GM23338 (cell line): ENCODE measurements at regions not wholly inside any gene's neighbourhood (a gene's known extent, or its start where the extent isn't known, plus 50 kb on each side); places are given as distances from the start of the nearest gene placed in this dataset.
A peak's percentile ranks its signal among the peaks of the same experiment; 100 is the strongest.

Experiments
- ATAC-seq: fragments of 200-7000 bp; cut with Tn5 transposase; 3 replicates; pipeline ENCODE4 v1.9.1; 2020
- DNase-seq: peaks from one replicate; pipeline ENCODE4 v3.0.0-alpha.2; 2015; ENCODE audit warnings: low spot score
- H2AFZ ChIP-seq: fragments of 200-600 bp; sonication (generic); 2 replicates; pipeline ENCODE4 v1.8.0; 2016; ENCODE audit warnings: antibody characterized with exemption, mild to moderate bottlenecking, moderate library complexity
- H3F3A ChIP-seq: fragments of 200-600 bp; sonication (generic); replicated peaks from 2 replicates; pipeline ENCODE4 v1.8.0; 2017; ENCODE audit warnings: antibody characterized with exemption, mixed run types, low read depth
- H3K27ac ChIP-seq: fragments of 200-600 bp; sonication (generic); 2 replicates; pipeline ENCODE4 v1.6.1; 2016; ENCODE audit warnings: low read depth
- H3K27me3 ChIP-seq: fragments of 200-600 bp; sonication (generic); 2 replicates; pipeline ENCODE4 v1.8.0; 2016; ENCODE audit warnings: mild to moderate bottlenecking, mixed run types, moderate library complexity; ENCODE audit not compliant: insufficient read depth
- H3K36me3 ChIP-seq: fragments of 200-600 bp; sonication (generic); 2 replicates; pipeline ENCODE4 v1.8.0; 2016; ENCODE audit warnings: mild to moderate bottlenecking; ENCODE audit not compliant: insufficient read depth
- H3K4me1 ChIP-seq: fragments of 200-600 bp; sonication (generic); 2 replicates; pipeline ENCODE4 v1.8.0; 2016; ENCODE audit warnings: mild to moderate bottlenecking, moderate library complexity; ENCODE audit not compliant: insufficient read depth
- H3K4me2 ChIP-seq: fragments of 200-600 bp; sonication (generic); 2 replicates; pipeline ENCODE4 v1.7.1; 2017; ENCODE audit warnings: mixed run types
- H3K4me3 ChIP-seq: fragments of 200-600 bp; sonication (generic); 2 replicates; pipeline ENCODE4 v1.6.1; 2016; ENCODE audit warnings: mixed run types
- H3K79me2 ChIP-seq: fragments of 200-600 bp; sonication (generic); replicated peaks from 2 replicates; pipeline ENCODE4 v1.8.0; 2017; ENCODE audit warnings: mild to moderate bottlenecking; ENCODE audit not compliant: insufficient read depth
- H3K9me2 ChIP-seq: fragments of 200-600 bp; sonication (generic); 2 replicates; pipeline ENCODE4 v1.8.0; 2017; ENCODE audit not compliant: insufficient read depth
- H4K20me1 ChIP-seq: fragments of 200-600 bp; sonication (generic); replicated peaks from 2 replicates; pipeline ENCODE4 v1.8.0; 2017; ENCODE audit warnings: mild to moderate bottlenecking; ENCODE audit not compliant: insufficient read depth
- H3K27ac Mint-ChIP-seq: 2 replicates; pipeline ENCODE4 v1.8.0; 2020; ENCODE audit warnings: inconsistent platforms, mild to moderate bottlenecking, moderate library complexity, mixed read lengths
- H3K27me3 Mint-ChIP-seq: 3 replicates; pipeline ENCODE4 v1.8.0; 2022; ENCODE audit warnings: low read depth, mild to moderate bottlenecking, moderate library complexity, mixed read lengths, inconsistent platforms; ENCODE audit not compliant: insufficient read depth, poor library complexity
- H3K36me3 Mint-ChIP-seq: 3 replicates; pipeline ENCODE4 v1.8.0; 2021; ENCODE audit warnings: low read depth, mild to moderate bottlenecking, inconsistent platforms, moderate library complexity, mixed read lengths
- H3K4me1 Mint-ChIP-seq: 3 replicates; pipeline ENCODE4 v1.8.0; 2020; ENCODE audit warnings: mild to moderate bottlenecking, inconsistent platforms, mixed read lengths
- H3K4me3 Mint-ChIP-seq: 3 replicates; pipeline ENCODE4 v1.8.0; 2021; ENCODE audit warnings: moderate library complexity, mild to moderate bottlenecking, inconsistent platforms, mixed read lengths
- H3K9me3 Mint-ChIP-seq: 3 replicates; pipeline ENCODE4 v1.8.0; 2020; ENCODE audit warnings: moderate library complexity, mild to moderate bottlenecking, inconsistent platforms, mixed read lengths
- CREB1 ChIP-seq: fragments of 250-450 bp; sonication (Bioruptor Pico); IDR thresholded peaks from 2 replicates; pipeline ENCODE4 v1.5.0; 2020; ENCODE audit warnings: low read depth, mild to moderate bottlenecking, moderate library complexity
- EZH2 ChIP-seq: fragments of 200-600 bp; sonication (generic); IDR thresholded peaks from one replicate; pipeline ENCODE4 v1.8.0; 2017; ENCODE audit warnings: antibody characterized with exemption, mild to moderate bottlenecking, low read depth; ENCODE audit not compliant: unreplicated experiment
- EZH2phosphoT487 ChIP-seq: fragments of 200-600 bp; sonication (generic); IDR thresholded peaks from one replicate; pipeline ENCODE4 v1.8.1; 2018; ENCODE audit warnings: antibody characterized with exemption; ENCODE audit not compliant: unreplicated experiment
- JUNB ChIP-seq: IDR thresholded peaks from one replicate; pipeline ENCODE4 v1.6.1; 2016; ENCODE audit warnings: antibody characterized with exemption; ENCODE audit not compliant: unreplicated experiment
- REST ChIP-seq: IDR thresholded peaks from one replicate; pipeline ENCODE4 v1.6.1; 2018; ENCODE audit warnings: antibody characterized with exemption; ENCODE audit not compliant: unreplicated experiment
- ZNF331 ChIP-seq: fragments of 250-450 bp; sonication (Bioruptor Pico); IDR thresholded peaks from 2 replicates; pipeline ENCODE4 v1.5.0; 2020; ENCODE audit warnings: low read depth, mild to moderate bottlenecking, moderate library complexity
- TF ChIP-seq, protein P1 (sequence below): IDR thresholded peaks from 2 replicates; pipeline ENCODE4 v1.6.1; 2016; ENCODE audit warnings: antibody characterized with exemption
- TF ChIP-seq, protein P2 (sequence below): fragments of 250-450 bp; sonication (Bioruptor Pico); IDR thresholded peaks from 2 replicates; pipeline ENCODE4 v1.5.0; 2020; ENCODE audit warnings: mild to moderate bottlenecking, moderate library complexity
- TF ChIP-seq, protein P3 (sequence below), 2 experiments: fragments of 200-600 bp in 1 of 2; sonication (generic) in 1 of 2; conservative IDR thresholded peaks; 2 replicates each; pipeline versions ENCODE4 v1.5.1 to v1.6.1; 2016 to 2017; ENCODE audit warnings: antibody characterized with exemption in 2 of 2, low read depth in 2 of 2, mild to moderate bottlenecking in 2 of 2, moderate library complexity in 1 of 2

- H3K27me3 ChIP-seq, result no peaks in the 10 kb centered on the region
- no peaks in the 10 kb centered on the region for H3K4me1 Mint-ChIP-seq
Observed at GRCh38 chr7:57305192-57305748, 144.7 kb upstream of the ZNF716 start.

More at GRCh38 chr7:57305192-57305748, 144.7 kb upstream of the ZNF716 start:
- DNase-seq (peak; percentile 0), ATAC-seq (no peak)
- Histone ChIP-seq H3K4me1 (no peaks in the 10 kb centered on the region), H4K20me1 (no peaks in the 10 kb centered on the region), H3K9me2 (no peaks in the 10 kb centered on the region), H3K36me3 (no peaks in the 10 kb centered on the region; the same call in 1 of the 2 replicates), H3K4me2 (no peak overlapping the region), H3K27ac (no peak overlapping the region), H3K79me2 (no peaks in the 10 kb centered on the region), H3K4me3 (no peak overlapping the region), H3F3A (no peaks in the 10 kb centered on the region), H2AFZ (no peak overlapping the region)
- no peak for TF ChIP-seq ZNF331
- TF ChIP-seq CREB1 (CRISPR knock-in tag), result no peak
- TF ChIP-seq REST, result no peak
- TF ChIP-seq EZH2, result no peak
- TF ChIP-seq, protein P1, sequence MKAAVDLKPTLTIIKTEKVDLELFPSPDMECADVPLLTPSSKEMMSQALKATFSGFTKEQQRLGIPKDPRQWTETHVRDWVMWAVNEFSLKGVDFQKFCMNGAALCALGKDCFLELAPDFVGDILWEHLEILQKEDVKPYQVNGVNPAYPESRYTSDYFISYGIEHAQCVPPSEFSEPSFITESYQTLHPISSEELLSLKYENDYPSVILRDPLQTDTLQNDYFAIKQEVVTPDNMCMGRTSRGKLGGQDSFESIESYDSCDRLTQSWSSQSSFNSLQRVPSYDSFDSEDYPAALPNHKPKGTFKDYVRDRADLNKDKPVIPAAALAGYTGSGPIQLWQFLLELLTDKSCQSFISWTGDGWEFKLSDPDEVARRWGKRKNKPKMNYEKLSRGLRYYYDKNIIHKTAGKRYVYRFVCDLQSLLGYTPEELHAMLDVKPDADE, result no peak
- no peak for TF ChIP-seq EZH2phosphoT487
- TF ChIP-seq, protein P2, sequence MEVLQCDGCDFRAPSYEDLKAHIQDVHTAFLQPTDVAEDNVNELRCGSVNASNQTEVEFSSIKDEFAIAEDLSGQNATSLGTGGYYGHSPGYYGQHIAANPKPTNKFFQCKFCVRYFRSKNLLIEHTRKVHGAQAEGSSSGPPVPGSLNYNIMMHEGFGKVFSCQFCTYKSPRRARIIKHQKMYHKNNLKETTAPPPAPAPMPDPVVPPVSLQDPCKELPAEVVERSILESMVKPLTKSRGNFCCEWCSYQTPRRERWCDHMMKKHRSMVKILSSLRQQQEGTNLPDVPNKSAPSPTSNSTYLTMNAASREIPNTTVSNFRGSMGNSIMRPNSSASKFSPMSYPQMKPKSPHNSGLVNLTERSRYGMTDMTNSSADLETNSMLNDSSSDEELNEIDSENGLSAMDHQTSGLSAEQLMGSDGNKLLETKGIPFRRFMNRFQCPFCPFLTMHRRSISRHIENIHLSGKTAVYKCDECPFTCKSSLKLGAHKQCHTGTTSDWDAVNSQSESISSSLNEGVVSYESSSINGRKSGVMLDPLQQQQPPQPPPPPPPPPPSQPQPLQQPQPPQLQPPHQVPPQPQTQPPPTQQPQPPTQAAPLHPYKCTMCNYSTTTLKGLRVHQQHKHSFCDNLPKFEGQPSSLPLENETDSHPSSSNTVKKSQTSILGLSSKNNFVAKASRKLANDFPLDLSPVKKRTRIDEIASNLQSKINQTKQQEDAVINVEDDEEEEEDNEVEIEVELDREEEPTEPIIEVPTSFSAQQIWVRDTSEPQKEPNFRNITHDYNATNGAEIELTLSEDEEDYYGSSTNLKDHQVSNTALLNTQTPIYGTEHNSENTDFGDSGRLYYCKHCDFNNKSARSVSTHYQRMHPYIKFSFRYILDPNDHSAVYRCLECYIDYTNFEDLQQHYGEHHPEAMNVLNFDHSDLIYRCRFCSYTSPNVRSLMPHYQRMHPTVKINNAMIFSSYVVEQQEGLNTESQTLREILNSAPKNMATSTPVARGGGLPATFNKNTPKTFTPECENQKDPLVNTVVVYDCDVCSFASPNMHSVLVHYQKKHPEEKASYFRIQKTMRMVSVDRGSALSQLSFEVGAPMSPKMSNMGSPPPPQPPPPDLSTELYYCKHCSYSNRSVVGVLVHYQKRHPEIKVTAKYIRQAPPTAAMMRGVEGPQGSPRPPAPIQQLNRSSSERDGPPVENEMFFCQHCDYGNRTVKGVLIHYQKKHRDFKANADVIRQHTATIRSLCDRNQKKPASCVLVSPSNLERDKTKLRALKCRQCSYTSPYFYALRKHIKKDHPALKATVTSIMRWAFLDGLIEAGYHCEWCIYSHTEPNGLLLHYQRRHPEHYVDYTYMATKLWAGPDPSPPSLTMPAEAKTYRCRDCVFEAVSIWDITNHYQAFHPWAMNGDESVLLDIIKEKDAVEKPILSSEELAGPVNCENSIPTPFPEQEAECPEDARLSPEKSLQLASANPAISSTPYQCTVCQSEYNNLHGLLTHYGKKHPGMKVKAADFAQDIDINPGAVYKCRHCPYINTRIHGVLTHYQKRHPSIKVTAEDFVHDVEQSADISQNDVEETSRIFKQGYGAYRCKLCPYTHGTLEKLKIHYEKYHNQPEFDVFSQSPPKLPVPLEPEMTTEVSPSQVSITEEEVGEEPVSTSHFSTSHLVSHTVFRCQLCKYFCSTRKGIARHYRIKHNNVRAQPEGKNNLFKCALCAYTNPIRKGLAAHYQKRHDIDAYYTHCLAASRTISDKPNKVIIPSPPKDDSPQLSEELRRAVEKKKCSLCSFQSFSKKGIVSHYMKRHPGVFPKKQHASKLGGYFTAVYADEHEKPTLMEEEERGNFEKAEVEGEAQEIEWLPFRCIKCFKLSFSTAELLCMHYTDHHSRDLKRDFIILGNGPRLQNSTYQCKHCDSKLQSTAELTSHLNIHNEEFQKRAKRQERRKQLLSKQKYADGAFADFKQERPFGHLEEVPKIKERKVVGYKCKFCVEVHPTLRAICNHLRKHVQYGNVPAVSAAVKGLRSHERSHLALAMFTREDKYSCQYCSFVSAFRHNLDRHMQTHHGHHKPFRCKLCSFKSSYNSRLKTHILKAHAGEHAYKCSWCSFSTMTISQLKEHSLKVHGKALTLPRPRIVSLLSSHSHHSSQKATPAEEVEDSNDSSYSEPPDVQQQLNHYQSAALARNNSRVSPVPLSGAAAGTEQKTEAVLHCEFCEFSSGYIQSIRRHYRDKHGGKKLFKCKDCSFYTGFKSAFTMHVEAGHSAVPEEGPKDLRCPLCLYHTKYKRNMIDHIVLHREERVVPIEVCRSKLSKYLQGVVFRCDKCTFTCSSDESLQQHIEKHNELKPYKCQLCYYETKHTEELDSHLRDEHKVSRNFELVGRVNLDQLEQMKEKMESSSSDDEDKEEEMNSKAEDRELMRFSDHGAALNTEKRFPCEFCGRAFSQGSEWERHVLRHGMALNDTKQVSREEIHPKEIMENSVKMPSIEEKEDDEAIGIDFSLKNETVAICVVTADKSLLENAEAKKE (CRISPR knock-in tag), result no peak
- no peak for TF ChIP-seq JUNB
- TF ChIP-seq, protein P3, sequence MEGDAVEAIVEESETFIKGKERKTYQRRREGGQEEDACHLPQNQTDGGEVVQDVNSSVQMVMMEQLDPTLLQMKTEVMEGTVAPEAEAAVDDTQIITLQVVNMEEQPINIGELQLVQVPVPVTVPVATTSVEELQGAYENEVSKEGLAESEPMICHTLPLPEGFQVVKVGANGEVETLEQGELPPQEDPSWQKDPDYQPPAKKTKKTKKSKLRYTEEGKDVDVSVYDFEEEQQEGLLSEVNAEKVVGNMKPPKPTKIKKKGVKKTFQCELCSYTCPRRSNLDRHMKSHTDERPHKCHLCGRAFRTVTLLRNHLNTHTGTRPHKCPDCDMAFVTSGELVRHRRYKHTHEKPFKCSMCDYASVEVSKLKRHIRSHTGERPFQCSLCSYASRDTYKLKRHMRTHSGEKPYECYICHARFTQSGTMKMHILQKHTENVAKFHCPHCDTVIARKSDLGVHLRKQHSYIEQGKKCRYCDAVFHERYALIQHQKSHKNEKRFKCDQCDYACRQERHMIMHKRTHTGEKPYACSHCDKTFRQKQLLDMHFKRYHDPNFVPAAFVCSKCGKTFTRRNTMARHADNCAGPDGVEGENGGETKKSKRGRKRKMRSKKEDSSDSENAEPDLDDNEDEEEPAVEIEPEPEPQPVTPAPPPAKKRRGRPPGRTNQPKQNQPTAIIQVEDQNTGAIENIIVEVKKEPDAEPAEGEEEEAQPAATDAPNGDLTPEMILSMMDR (conservative IDR thresholded peaks at IDR 0.05; ENCODE audit: low read depth in 2 of 2), result peak; percentile 4 to 28; a peak in 1 of 4 replicates
- peaks cover 4% of the 10 kb centered on the region for H3K27me3 Mint-ChIP-seq
- H3K27ac Mint-ChIP-seq, result no peak overlapping the region
- peaks cover 44% of the 10 kb centered on the region for H3K36me3 Mint-ChIP-seq
- no peak overlapping the region for H3K4me3 Mint-ChIP-seq
- peaks cover 95% of the 10 kb centered on the region for H3K9me3 Mint-ChIP-seq
